Activated T-helper 17 cell treated with anti-CD3 and anti-CD28 coated beads, Interleukin-2, amount 50 U/mL, for 72 hours (primary cell): ENCODE measurements at regions not wholly inside any gene's neighbourhood (a gene's known extent, or its start where the extent isn't known, plus 50 kb on each side); places are given as distances from the start of the nearest gene placed in this dataset.

Source experiments
- ATAC-seq: fragments of 150-1000 bp; cut with Tn5 transposase; replicated peaks from 2 replicates; pipeline ENCODE4 v1.10.0; 2021; ENCODE audit warnings: mild to moderate bottlenecking, moderate library complexity
- H3K27ac Mint-ChIP-seq: one replicate; pipeline ENCODE4 v1.8.0; 2022; ENCODE audit warnings: mixed read lengths
- H3K27me3 Mint-ChIP-seq: one replicate; pipeline ENCODE4 v1.8.0; 2022; ENCODE audit warnings: mixed read lengths
- H3K36me3 Mint-ChIP-seq: one replicate; pipeline ENCODE4 v1.8.0; 2022; ENCODE audit warnings: low read depth, mild to moderate bottlenecking, mixed read lengths
- H3K4me1 Mint-ChIP-seq: one replicate; pipeline ENCODE4 v1.8.0; 2022; ENCODE audit warnings: mixed read lengths
- H3K4me3 Mint-ChIP-seq: one replicate; pipeline ENCODE4 v1.8.0; 2022; ENCODE audit warnings: mild to moderate bottlenecking, mixed read lengths
- H3K9me3 Mint-ChIP-seq: one replicate; pipeline ENCODE4 v1.8.0; 2022; ENCODE audit warnings: mixed read lengths

DNA sequence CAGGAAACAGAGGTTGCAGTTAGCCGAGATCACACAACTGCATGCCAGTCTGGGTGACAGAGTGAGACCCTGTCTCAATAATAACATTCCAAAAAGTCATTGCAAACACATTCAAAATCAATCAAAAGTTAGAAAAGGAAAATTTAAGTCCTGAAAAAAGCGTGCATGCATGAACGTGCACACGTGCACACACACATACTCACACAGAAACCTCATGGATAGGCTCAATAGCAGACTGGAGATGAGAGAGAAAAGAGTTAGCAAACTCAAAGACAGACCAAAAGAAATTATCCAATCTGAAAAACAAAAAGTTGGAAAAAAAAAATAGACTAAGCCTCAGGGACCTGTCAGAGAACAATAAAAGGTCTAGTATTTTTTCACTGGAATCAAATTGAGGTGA lies 1005.6 kb downstream of the TBC1D22A start:
- peaks cover 19% of the 10 kb centered on the region for H3K27me3 Mint-ChIP-seq
- H3K9me3 Mint-ChIP-seq, result no peaks in the 10 kb centered on the region
- no peak for ATAC-seq
- no peak overlapping the region for H3K27ac Mint-ChIP-seq
- H3K36me3 Mint-ChIP-seq, result no peaks in the 10 kb centered on the region
- H3K4me1 Mint-ChIP-seq, result no peaks in the 10 kb centered on the region
- H3K4me3 Mint-ChIP-seq, result no peak overlapping the region

GRCh38 chr22:47767403-47767802 lies 1005.0 kb downstream of the TBC1D22A start:
- Mint-ChIP-seq H3K4me1 (no peaks in the 10 kb centered on the region), H3K36me3 (no peaks in the 10 kb centered on the region), H3K27me3 (peaks cover 22% of the 10 kb centered on the region), H3K9me3 (peaks cover 3% of the 10 kb centered on the region), H3K27ac (no peak overlapping the region), H3K4me3 (no peak overlapping the region)
- no peak for ATAC-seq

GRCh38 chr22:47765757-47766156 lies 1003.3 kb downstream of the TBC1D22A start:
- Mint-ChIP-seq H3K27me3 (peaks cover 25% of the 10 kb centered on the region), H3K36me3 (no peaks in the 10 kb centered on the region), H3K27ac (no peak overlapping the region), H3K9me3 (peaks cover 5% of the 10 kb centered on the region), H3K4me3 (no peak overlapping the region), H3K4me1 (no peaks in the 10 kb centered on the region)
- no peak for ATAC-seq

- Mint-ChIP-seq H3K9me3 (peaks cover 5% of the 10 kb centered on the region), H3K27ac (no peak overlapping the region), H3K4me1 (no peaks in the 10 kb centered on the region), H3K4me3 (no peak overlapping the region), H3K36me3 (no peaks in the 10 kb centered on the region), H3K27me3 (peaks cover 20% of the 10 kb centered on the region)
- ATAC-seq, result no peak
Observed at GRCh38 chr22:47762141-47762540, 999.7 kb downstream of the TBC1D22A start.

GRCh38 chr22:47759909-47760308 lies 997.5 kb downstream of the TBC1D22A start:
- Mint-ChIP-seq H3K27me3 (peaks cover 18% of the 10 kb centered on the region), H3K4me1 (no peaks in the 10 kb centered on the region), H3K4me3 (no peak overlapping the region), H3K36me3 (no peaks in the 10 kb centered on the region), H3K27ac (no peak overlapping the region), H3K9me3 (peaks cover 5% of the 10 kb centered on the region)
- no peak for ATAC-seq

GRCh38 chr22:47757741-47758140 lies 995.3 kb downstream of the TBC1D22A start:
- Mint-ChIP-seq H3K27me3 (peaks cover 14% of the 10 kb centered on the region), H3K27ac (no peak overlapping the region)
- ATAC-seq, result no peak

GRCh38 chr22:47750086-47750485 lies 987.6 kb downstream of the TBC1D22A start:
- Mint-ChIP-seq H3K4me1 (no peaks in the 10 kb centered on the region), H3K9me3 (no peaks in the 10 kb centered on the region), H3K4me3 (no peak overlapping the region), H3K27me3 (peaks cover 22% of the 10 kb centered on the region), H3K36me3 (no peaks in the 10 kb centered on the region), H3K27ac (no peak overlapping the region)
- ATAC-seq, result no peak

More at GRCh38 chr22:47757741-47758140, 995.3 kb downstream of the TBC1D22A start:
- Mint-ChIP-seq H3K36me3 (no peaks in the 10 kb centered on the region), H3K4me1 (no peaks in the 10 kb centered on the region), H3K9me3 (peaks cover 5% of the 10 kb centered on the region), H3K4me3 (no peak overlapping the region)

DNA sequence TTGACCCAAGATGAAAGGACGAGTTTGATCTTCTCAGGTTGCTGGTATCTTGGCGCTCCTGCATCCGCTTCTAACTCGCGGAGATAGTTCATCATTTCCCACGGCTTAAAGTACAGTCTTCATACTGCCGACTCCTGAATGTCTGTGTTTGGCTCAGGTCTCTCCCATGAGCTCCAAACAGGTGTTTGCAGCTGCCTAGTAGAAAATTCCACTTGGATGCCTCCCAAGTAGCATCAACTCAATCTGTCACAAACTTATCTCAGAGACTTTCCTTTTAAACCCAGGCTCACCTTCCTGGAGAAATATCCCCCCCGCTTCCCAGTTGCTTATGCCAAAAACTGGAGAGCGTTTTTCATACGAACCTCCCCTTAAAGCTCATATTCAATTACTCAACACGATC lies 986.5 kb downstream of the TBC1D22A start:
- no peak overlapping the region for H3K27ac Mint-ChIP-seq
- no peaks in the 10 kb centered on the region for H3K9me3 Mint-ChIP-seq
- no peaks in the 10 kb centered on the region for H3K36me3 Mint-ChIP-seq
- peaks cover 22% of the 10 kb centered on the region for H3K27me3 Mint-ChIP-seq
- no peak for ATAC-seq
- no peak overlapping the region for H3K4me3 Mint-ChIP-seq
- no peaks in the 10 kb centered on the region for H3K4me1 Mint-ChIP-seq

GRCh38 chr22:47748271-47748670 lies 985.8 kb downstream of the TBC1D22A start:
- Mint-ChIP-seq H3K4me3 (no peak overlapping the region), H3K36me3 (no peaks in the 10 kb centered on the region), H3K9me3 (no peaks in the 10 kb centered on the region), H3K4me1 (no peaks in the 10 kb centered on the region), H3K27ac (no peak overlapping the region), H3K27me3 (peaks cover 22% of the 10 kb centered on the region)
- no peak for ATAC-seq

GRCh38 chr22:47740109-47740805 lies 977.8 kb downstream of the TBC1D22A start:
- no peak overlapping the region for H3K27ac Mint-ChIP-seq
- no peak overlapping the region for H3K4me3 Mint-ChIP-seq
- H3K27me3 Mint-ChIP-seq, result peaks cover 8% of the 10 kb centered on the region
- no peaks in the 10 kb centered on the region for H3K9me3 Mint-ChIP-seq
- H3K36me3 Mint-ChIP-seq, result no peaks in the 10 kb centered on the region
- ATAC-seq, result no peak
- no peaks in the 10 kb centered on the region for H3K4me1 Mint-ChIP-seq

GRCh38 chr22:47739291-47740015 lies 977.0 kb downstream of the TBC1D22A start:
- Mint-ChIP-seq H3K4me3 (no peak overlapping the region), H3K4me1 (no peaks in the 10 kb centered on the region), H3K36me3 (no peaks in the 10 kb centered on the region), H3K9me3 (no peaks in the 10 kb centered on the region), H3K27me3 (peaks cover 8% of the 10 kb centered on the region), H3K27ac (no peak overlapping the region)
- ATAC-seq, result no peak

- no peaks in the 10 kb centered on the region for H3K36me3 Mint-ChIP-seq
- no peak overlapping the region for H3K4me3 Mint-ChIP-seq
- H3K9me3 Mint-ChIP-seq, result no peaks in the 10 kb centered on the region
- ATAC-seq, result no peak
- H3K4me1 Mint-ChIP-seq, result no peaks in the 10 kb centered on the region
- H3K27ac Mint-ChIP-seq, result no peak overlapping the region
- H3K27me3 Mint-ChIP-seq, result peaks cover 8% of the 10 kb centered on the region
Observed at GRCh38 chr22:47738472-47739013, 976.1 kb downstream of the TBC1D22A start.

- Mint-ChIP-seq H3K4me1 (no peaks in the 10 kb centered on the region), H3K4me3 (no peak overlapping the region), H3K27me3 (peaks cover 11% of the 10 kb centered on the region), H3K9me3 (peaks cover 11% of the 10 kb centered on the region), H3K36me3 (no peaks in the 10 kb centered on the region), H3K27ac (no peak overlapping the region)
- no peak for ATAC-seq
Observed at GRCh38 chr22:47736186-47737034, 974.0 kb downstream of the TBC1D22A start.

DNA sequence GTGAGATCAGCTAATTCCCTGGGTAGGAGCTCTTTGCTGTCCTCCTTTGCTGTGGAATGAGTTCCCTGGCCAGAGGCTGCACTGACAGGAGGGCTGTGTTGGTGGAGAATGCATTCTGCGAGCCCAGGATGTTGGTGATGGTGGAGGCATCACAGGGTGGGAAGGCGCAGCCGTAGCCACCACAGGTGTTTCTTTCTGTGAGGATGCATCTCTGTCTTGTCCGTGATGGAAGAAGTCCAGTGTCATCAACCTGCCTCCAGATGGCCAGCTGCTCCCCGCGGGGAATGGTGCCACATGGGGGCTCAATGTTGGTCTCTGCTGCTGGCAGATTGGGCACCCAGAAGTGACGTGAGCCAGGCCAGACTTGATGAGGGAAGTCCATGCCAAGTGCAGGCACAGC lies 972.1 kb downstream of the TBC1D22A start:
- Mint-ChIP-seq H3K27me3 (peaks cover 7% of the 10 kb centered on the region), H3K27ac (no peak overlapping the region), H3K36me3 (no peaks in the 10 kb centered on the region), H3K9me3 (peaks cover 12% of the 10 kb centered on the region), H3K4me1 (no peaks in the 10 kb centered on the region), H3K4me3 (no peak overlapping the region)
- ATAC-seq, result no peak
